DMS153 (cell line): ENCODE measurements at regions not wholly inside any gene's neighbourhood (a gene's known extent, or its start where the extent isn't known, plus 50 kb on each side); places are given as distances from the start of the nearest gene placed in this dataset.

Experiments
- DNase-seq: peaks from one replicate; lab custom pipeline; 2025; lab: John Stamatoyannopoulos, UW

GRCh38 chr21:27643326-27643725, 676.4 kb upstream of the ADAMTS5 start:
- no peak for DNase-seq

GRCh38 chr21:27639286-27639685, 672.4 kb upstream of the ADAMTS5 start:
- no peak for DNase-seq

GRCh38 chr21:27636656-27637055, 669.8 kb upstream of the ADAMTS5 start:
- DNase-seq = no peak

DNA sequence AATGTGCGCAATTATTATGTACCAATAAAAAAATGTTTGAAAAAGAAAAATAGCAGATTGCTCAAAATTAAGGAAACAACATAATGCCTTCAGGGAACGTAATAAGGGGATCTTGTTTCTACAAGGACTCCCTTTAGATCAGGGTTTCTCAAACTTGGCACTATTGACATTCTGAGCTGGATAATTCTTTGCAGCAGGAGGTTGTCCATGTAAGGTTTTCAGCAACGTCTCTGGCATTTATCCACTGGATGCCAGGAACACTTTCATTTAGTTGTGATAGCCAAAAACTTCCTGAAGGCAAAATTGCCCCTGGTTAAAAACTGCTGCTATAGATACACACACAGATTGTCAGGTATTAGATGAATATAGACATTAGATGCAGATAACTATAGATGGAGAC, 666.7 kb upstream of the ADAMTS5 start:
- DNase-seq = no peak

DNA sequence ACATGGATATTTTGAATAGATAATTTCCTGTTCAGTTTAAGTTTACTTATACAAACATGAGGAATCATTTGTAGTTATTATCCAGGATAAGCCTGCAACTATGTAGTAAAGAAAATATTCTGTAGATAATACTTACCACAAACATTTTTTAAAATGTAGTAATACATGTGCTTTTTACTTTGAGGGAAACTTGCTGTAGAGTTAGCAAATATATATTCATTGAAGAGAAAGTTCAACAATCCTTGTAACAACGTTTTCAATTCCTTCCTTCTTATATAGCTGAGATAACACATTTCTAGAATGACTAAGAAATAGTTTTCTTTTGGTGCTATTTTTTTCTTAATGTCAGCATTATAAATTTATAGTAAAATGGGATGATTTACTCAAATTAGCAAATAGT, 664.6 kb upstream of the ADAMTS5 start:
- no peak for DNase-seq

GRCh38 chr21:27622631-27623030, 655.7 kb upstream of the ADAMTS5 start:
- DNase-seq = no peak

DNA sequence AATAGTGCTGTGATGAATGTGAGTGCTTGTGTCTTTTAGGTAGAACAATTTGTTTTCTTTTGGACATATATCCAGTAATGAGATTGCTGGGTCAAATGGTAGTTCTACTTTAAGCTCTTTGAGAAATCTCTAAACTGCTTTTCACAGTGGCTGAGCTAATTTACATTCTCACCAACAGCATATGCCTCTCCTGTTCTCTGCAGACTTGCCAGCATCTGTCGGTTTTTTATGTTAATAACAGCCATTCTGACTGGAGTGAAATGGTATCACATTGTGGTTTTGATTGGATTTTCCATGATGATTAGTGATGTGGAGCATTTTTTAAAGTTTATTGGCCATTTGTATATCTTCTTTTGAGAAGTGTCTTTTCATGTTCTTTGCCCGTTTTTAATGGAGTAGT, 647.3 kb upstream of the ADAMTS5 start:
- no peak for DNase-seq

DNA sequence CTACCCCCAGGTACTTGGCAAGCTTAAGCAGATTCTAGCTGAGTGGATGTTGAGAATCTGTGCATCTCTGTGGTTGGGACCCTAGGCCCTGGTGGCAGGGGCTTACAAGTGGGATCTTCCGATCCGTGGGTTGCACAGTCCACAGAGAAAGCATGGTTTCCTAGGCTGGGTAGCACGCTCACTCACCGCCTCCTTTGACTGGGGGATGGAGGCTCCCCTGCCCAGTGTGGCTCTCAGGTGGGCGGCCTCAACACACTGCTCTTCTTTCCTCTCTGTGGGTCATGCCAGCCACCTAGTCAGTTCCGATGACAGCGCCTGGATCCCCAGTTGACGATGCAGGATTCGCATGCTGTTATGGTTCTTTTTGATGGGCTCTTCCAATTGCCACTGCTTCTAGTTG, 639.5 kb upstream of the ADAMTS5 start:
- DNase-seq = no peak

DNA sequence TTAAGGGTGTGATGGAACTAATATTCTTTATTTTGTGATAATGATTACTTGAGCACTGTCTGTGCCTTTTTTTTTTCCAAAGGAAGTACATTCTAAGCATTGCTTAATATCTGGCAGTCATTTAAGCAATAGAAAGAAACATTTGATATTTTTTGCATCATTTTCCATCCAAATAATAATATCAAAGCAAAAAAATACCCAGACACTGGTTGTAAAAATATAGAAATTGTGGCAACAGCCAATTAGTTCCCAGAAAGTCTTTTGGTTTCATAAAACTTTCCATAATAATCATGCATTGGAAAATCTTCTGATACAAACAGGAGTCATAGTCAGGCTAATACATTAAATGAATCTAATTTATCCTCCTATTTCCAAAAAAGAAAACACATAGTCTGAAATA, 629.3 kb upstream of the ADAMTS5 start:
- no peak for DNase-seq

DNA sequence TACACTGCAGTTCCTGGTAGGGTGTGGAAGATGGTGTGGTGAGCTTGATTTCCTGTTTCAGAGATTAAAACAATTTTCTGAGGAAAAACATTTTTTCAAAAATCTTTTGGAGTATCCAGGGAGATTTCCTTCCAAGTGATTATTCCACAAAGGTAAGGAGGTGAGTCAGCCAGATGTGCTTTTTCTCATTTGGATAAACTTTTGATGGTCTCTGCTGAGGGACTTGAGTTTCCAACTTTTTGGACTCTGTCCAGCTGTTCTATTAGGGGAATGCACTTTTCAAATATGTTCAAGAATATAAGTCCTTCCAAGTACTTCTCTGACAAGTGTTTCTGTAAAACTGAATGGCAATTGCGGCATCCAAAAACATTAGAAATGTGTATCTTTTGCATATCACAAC, 628.8 kb upstream of the ADAMTS5 start:
- DNase-seq = no peak

DNA sequence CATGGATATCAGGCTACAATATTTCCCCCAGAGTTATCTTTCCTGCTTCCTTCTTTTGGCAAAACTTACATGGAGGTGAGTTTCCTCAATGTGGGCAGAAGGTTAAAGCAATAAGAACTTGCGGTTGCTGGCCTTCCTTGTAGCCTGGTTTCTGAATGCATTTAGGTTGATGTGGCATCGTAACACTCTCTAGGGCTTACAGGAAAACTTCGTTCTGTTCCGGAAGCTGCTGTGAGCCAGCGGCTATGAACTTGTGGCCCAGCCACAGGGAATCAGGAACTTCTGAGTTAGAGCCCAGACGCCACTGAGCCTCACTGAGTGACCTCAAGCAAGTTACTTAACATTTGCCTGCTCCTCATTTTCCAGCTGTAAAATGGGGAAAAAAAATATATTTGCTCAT, 623.4 kb upstream of the ADAMTS5 start:
- no peak for DNase-seq

DNA sequence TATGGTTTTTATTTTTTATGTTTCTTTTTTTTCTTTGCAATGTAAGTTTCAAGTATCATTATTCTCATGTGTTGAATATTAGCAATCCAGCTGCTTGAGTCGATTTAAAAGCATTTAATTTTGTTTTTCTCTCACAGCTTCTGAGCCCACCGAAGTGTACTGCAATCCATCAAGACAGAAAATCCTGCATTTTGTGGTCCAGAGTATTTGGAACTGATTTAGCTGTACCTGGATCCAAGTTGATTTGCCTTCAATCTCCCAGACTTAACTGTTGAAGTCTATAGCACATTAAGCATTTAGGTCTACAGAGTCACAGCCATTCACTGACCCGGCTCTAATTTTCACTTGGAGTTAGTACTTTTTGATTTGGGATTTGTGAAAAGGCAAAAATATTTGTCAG, 622.9 kb upstream of the ADAMTS5 start:
- DNase-seq = no peak

- no peak for DNase-seq
These were observed 620.1 kb upstream of the ADAMTS5 start for GRCh38 chr21:27586986-27587385.

DNA sequence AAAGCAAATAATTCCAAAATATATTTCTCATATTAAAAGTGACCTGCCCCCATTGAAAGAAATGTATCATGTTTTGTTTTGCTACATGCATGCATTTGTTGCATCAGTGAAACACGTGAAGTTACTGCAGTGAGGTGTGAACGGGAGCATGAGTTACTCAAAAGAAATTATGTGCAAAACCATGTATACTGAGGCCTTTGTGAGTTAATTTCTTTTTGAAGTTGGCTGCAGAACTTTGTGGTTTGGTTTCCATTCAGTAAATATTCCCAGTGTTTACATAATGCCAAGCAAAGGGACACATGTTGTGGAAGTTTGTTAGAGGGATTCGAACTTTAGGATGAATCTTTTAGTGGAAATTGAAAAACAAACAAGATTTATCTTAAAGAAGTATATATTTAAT, 619.4 kb upstream of the ADAMTS5 start:
- no peak for DNase-seq

DNA sequence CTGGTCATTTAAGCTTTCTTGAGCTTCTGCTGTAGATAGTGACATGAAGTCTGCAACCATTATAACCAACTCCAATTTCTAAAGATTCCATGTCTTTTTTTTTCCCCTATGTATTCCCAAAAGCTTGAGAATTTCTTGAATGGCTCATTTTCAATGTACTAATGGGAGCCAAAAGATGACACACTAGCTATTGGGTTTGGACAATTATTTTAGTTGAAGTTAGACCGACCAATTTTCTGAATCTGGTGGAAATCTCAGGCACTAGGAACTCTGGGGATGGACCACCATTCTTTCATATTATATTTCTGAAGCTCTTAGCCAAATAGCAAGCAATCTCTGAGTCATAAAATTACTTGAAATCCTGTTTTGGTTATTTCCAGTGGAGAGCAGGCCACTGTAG, 617.4 kb upstream of the ADAMTS5 start:
- DNase-seq = no peak

- no peak for DNase-seq
These were observed 616.1 kb upstream of the ADAMTS5 start for GRCh38 chr21:27582948-27583430.

DNA sequence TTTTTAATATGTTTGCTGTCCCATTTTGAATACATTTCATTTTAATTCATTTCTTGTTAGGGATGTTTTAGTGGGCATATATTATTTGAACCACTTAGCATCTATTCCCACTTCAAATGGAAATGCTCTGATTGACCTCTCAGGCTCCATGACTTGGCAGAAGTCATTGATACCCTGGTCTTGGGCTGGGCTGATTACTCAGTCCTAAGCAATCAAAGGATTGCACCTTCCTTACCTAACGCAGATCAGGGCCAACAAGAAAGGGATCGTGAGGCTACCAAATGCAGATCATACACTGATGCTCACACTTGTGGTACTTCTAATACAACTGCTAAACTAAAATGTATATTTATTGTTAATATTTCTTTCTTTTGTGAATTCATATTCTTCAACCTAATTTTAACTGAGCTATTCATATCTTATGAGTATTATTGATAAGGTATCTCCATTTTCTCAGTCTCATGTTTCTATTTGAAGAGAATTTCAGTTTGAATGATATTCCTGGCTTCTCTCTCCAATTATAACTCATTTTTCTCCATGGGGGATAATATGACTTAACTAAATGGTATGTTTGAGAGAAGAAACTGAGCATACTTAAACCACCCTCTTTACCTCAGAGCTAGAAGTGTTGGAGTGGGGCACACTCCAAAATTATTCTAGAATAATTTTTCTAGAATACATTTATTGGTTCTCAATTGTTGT, 615.5 kb upstream of the ADAMTS5 start:
- no peak for DNase-seq

DNA sequence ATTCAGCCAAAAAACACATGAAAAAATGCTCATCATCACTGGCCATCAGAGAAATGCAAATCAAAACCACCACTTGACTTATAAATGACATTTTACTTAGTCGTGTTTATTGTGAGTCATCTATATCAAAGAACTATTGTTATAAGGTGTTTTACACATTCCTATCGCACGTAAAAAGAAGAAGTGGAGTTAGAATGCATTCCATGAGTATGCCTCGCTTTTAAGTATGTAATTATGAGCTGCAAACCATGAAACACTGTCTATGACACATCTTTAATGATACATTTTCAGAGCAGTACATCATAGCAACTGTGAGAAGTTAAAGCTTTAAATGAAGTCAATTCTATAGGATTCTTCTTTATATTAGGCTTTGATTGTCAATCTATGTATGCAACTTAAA, 614.3 kb upstream of the ADAMTS5 start:
- no peak for DNase-seq

- DNase-seq = no peak
These were observed 613.4 kb upstream of the ADAMTS5 start for GRCh38 chr21:27580276-27580675.

- no peak for DNase-seq
These were observed 611.9 kb upstream of the ADAMTS5 start for GRCh38 chr21:27578741-27579265.

GRCh38 chr21:27572696-27573095, 605.8 kb upstream of the ADAMTS5 start:
- no peak for DNase-seq

DNA sequence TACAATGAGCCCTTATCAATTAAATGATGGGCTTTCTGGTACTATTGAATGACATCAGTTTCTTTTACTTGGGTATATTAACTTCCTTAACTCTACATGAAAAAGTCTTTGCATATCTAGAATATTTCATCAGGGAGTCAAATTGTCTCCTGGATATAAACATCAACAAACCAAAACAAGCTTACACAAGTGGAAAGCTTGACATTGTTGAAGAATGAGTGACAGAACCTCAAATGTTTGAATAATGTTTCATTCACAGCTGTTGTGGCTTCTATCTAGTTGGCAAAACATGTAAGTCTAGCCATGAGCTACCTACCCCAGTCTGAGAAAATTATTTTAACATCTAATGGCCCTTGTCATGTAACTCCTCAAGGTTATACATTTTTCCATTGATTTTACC, 604.8 kb upstream of the ADAMTS5 start:
- no peak for DNase-seq

DNA sequence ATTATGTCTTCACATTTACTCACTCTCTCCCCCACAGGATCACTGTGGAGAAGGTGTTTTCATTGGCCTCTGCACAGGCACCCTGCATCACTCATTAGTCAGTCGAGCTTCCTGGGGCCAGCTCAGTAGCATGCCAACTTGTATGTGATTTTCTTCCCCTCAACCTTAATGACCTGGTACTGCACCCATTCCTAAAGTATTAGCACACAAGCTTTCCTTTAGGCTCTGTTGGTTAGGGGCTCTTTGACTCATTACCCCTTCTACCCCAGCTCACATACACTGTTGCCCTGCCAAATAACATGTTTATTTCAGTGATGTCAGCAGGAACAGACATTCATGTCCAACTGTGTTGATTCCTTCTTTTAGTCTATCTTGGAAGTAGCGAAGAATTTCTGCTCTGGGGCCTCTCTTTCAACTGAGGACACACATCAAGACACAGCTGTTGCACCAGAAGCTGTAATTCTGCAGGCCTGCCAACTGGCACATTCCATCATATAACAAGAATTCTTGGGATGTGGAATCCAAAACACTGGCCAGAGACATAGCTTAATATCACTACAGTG, 603.5 kb upstream of the ADAMTS5 start:
- DNase-seq = no peak

- no peak for DNase-seq
These were observed 602.9 kb upstream of the ADAMTS5 start for GRCh38 chr21:27569831-27570230.
